GM23338 (cell line): ENCODE measurements at regions not wholly inside any gene's neighbourhood (a gene's known extent, or its start where the extent isn't known, plus 50 kb on each side); places are given as distances from the start of the nearest gene placed in this dataset.

Source experiments
- ATAC-seq: fragments of 200-7000 bp; cut with Tn5 transposase; 3 replicates; pipeline ENCODE4 v1.9.1; 2020
- DNase-seq: peaks from one replicate; pipeline ENCODE4 v3.0.0-alpha.2; 2015; ENCODE audit warnings: low spot score
- H2AFZ ChIP-seq: fragments of 200-600 bp; sonication (generic); 2 replicates; pipeline ENCODE4 v1.8.0; 2016; ENCODE audit warnings: antibody characterized with exemption, mild to moderate bottlenecking, moderate library complexity
- H3F3A ChIP-seq: fragments of 200-600 bp; sonication (generic); replicated peaks from 2 replicates; pipeline ENCODE4 v1.8.0; 2017; ENCODE audit warnings: antibody characterized with exemption, mixed run types, low read depth
- H3K27ac ChIP-seq: fragments of 200-600 bp; sonication (generic); 2 replicates; pipeline ENCODE4 v1.6.1; 2016; ENCODE audit warnings: low read depth
- H3K27me3 ChIP-seq: fragments of 200-600 bp; sonication (generic); 2 replicates; pipeline ENCODE4 v1.8.0; 2016; ENCODE audit warnings: mild to moderate bottlenecking, mixed run types, moderate library complexity; ENCODE audit not compliant: insufficient read depth
- H3K36me3 ChIP-seq: fragments of 200-600 bp; sonication (generic); 2 replicates; pipeline ENCODE4 v1.8.0; 2016; ENCODE audit warnings: mild to moderate bottlenecking; ENCODE audit not compliant: insufficient read depth
- H3K4me1 ChIP-seq: fragments of 200-600 bp; sonication (generic); 2 replicates; pipeline ENCODE4 v1.8.0; 2016; ENCODE audit warnings: mild to moderate bottlenecking, moderate library complexity; ENCODE audit not compliant: insufficient read depth
- H3K4me2 ChIP-seq: fragments of 200-600 bp; sonication (generic); 2 replicates; pipeline ENCODE4 v1.7.1; 2017; ENCODE audit warnings: mixed run types
- H3K4me3 ChIP-seq: fragments of 200-600 bp; sonication (generic); 2 replicates; pipeline ENCODE4 v1.6.1; 2016; ENCODE audit warnings: mixed run types
- H3K79me2 ChIP-seq: fragments of 200-600 bp; sonication (generic); replicated peaks from 2 replicates; pipeline ENCODE4 v1.8.0; 2017; ENCODE audit warnings: mild to moderate bottlenecking; ENCODE audit not compliant: insufficient read depth
- H3K9me2 ChIP-seq: fragments of 200-600 bp; sonication (generic); 2 replicates; pipeline ENCODE4 v1.8.0; 2017; ENCODE audit not compliant: insufficient read depth
- H4K20me1 ChIP-seq: fragments of 200-600 bp; sonication (generic); replicated peaks from 2 replicates; pipeline ENCODE4 v1.8.0; 2017; ENCODE audit warnings: mild to moderate bottlenecking; ENCODE audit not compliant: insufficient read depth
- H3K27ac Mint-ChIP-seq: 2 replicates; pipeline ENCODE4 v1.8.0; 2020; ENCODE audit warnings: inconsistent platforms, mild to moderate bottlenecking, moderate library complexity, mixed read lengths
- H3K27me3 Mint-ChIP-seq: 3 replicates; pipeline ENCODE4 v1.8.0; 2022; ENCODE audit warnings: low read depth, mild to moderate bottlenecking, moderate library complexity, mixed read lengths, inconsistent platforms; ENCODE audit not compliant: insufficient read depth, poor library complexity
- H3K36me3 Mint-ChIP-seq: 3 replicates; pipeline ENCODE4 v1.8.0; 2021; ENCODE audit warnings: low read depth, mild to moderate bottlenecking, inconsistent platforms, moderate library complexity, mixed read lengths
- H3K4me1 Mint-ChIP-seq: 3 replicates; pipeline ENCODE4 v1.8.0; 2020; ENCODE audit warnings: mild to moderate bottlenecking, inconsistent platforms, mixed read lengths
- H3K4me3 Mint-ChIP-seq: 3 replicates; pipeline ENCODE4 v1.8.0; 2021; ENCODE audit warnings: moderate library complexity, mild to moderate bottlenecking, inconsistent platforms, mixed read lengths
- H3K9me3 Mint-ChIP-seq: 3 replicates; pipeline ENCODE4 v1.8.0; 2020; ENCODE audit warnings: moderate library complexity, mild to moderate bottlenecking, inconsistent platforms, mixed read lengths
- CREB1 ChIP-seq: fragments of 250-450 bp; sonication (Bioruptor Pico); IDR thresholded peaks from 2 replicates; pipeline ENCODE4 v1.5.0; 2020; ENCODE audit warnings: low read depth, mild to moderate bottlenecking, moderate library complexity
- EZH2phosphoT487 ChIP-seq: fragments of 200-600 bp; sonication (generic); IDR thresholded peaks from one replicate; pipeline ENCODE4 v1.8.1; 2018; ENCODE audit warnings: antibody characterized with exemption; ENCODE audit not compliant: unreplicated experiment
- JUNB ChIP-seq: IDR thresholded peaks from one replicate; pipeline ENCODE4 v1.6.1; 2016; ENCODE audit warnings: antibody characterized with exemption; ENCODE audit not compliant: unreplicated experiment
- STAT1 ChIP-seq: IDR thresholded peaks from one replicate; pipeline ENCODE4 v1.6.1; 2016; ENCODE audit warnings: antibody characterized with exemption; ENCODE audit not compliant: unreplicated experiment
- ZNF114 ChIP-seq: fragments of 250-450 bp; sonication (Bioruptor Pico); IDR thresholded peaks from 2 replicates; pipeline ENCODE4 v1.5.0; 2020; ENCODE audit warnings: mild to moderate bottlenecking, moderate library complexity
- ZNF331 ChIP-seq: fragments of 250-450 bp; sonication (Bioruptor Pico); IDR thresholded peaks from 2 replicates; pipeline ENCODE4 v1.5.0; 2020; ENCODE audit warnings: low read depth, mild to moderate bottlenecking, moderate library complexity
- ZNF462 ChIP-seq: fragments of 250-450 bp; sonication (Bioruptor Pico); IDR thresholded peaks from 2 replicates; pipeline ENCODE4 v1.5.0; 2020; ENCODE audit warnings: mild to moderate bottlenecking, moderate library complexity
- TF ChIP-seq, protein P1 (sequence below): IDR thresholded peaks from 2 replicates; pipeline ENCODE4 v1.6.1; 2016; ENCODE audit warnings: antibody characterized with exemption

GRCh38 chr5:123786411-123786810 lies 274.4 kb downstream of the CSNK1G3 start (continued):
- TF ChIP-seq, protein P1, sequence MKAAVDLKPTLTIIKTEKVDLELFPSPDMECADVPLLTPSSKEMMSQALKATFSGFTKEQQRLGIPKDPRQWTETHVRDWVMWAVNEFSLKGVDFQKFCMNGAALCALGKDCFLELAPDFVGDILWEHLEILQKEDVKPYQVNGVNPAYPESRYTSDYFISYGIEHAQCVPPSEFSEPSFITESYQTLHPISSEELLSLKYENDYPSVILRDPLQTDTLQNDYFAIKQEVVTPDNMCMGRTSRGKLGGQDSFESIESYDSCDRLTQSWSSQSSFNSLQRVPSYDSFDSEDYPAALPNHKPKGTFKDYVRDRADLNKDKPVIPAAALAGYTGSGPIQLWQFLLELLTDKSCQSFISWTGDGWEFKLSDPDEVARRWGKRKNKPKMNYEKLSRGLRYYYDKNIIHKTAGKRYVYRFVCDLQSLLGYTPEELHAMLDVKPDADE: no peak
- TF ChIP-seq EZH2phosphoT487 (no peak), STAT1 (no peak), ZNF462 (no peak), ZNF331 (CRISPR knock-in tag) (no peak), CREB1 (no peak), JUNB (no peak)

GRCh38 chr5:123785162-123786071 lies 273.4 kb downstream of the CSNK1G3 start:
- H3K4me1 Mint-ChIP-seq: peaks cover 9% of the 10 kb centered on the region
- H3K9me3 Mint-ChIP-seq: peaks cover 12% of the 10 kb centered on the region
- peaks cover 15% of the 10 kb centered on the region; the same call in 1 of the 2 replicates for H3K4me1 ChIP-seq
- peak; percentile 37; the same call in 2 of the 3 replicates for ATAC-seq
- no peak overlapping the region; the same call in 1 of the 2 replicates for H3K27ac Mint-ChIP-seq
- H3K4me3 ChIP-seq: no peak overlapping the region
- 0 out of 2 replicates have a peak overlapping the region, but pooled peaks have one; percentile 4 for H3K4me2 ChIP-seq
- no peak overlapping the region for H3K4me3 Mint-ChIP-seq
- H3K27ac ChIP-seq: no peak overlapping the region; the same call in 1 of the 2 replicates
- peaks cover 7% of the 10 kb centered on the region for H3K9me2 ChIP-seq
- H3K27me3 Mint-ChIP-seq: no peaks in the 10 kb centered on the region
- H3F3A ChIP-seq: no peaks in the 10 kb centered on the region
- no peaks in the 10 kb centered on the region for H3K79me2 ChIP-seq
- H3K36me3 Mint-ChIP-seq: peaks cover 14% of the 10 kb centered on the region; the same call in 2 of the 3 replicates
- H3K36me3 ChIP-seq: no peaks in the 10 kb centered on the region
- DNase-seq: peak; percentile 17
- H4K20me1 ChIP-seq: no peaks in the 10 kb centered on the region
- H2AFZ ChIP-seq: peak overlapping the region; percentile 97
- no peaks in the 10 kb centered on the region for H3K27me3 ChIP-seq
- TF ChIP-seq STAT1 (no peak), JUNB (no peak), ZNF114 (CRISPR knock-in tag) (no peak)
